DMS114 treated with DMSO at 0.1 percent for 48 hours (cell line): ENCODE measurements at regions not wholly inside any gene's neighbourhood (a gene's known extent, or its start where the extent isn't known, plus 50 kb on each side); places are given as distances from the start of the nearest gene placed in this dataset.
"Not testable (repeated sequence)": the region's sequence is repeated elsewhere in the genome, so short reads cannot be mapped to it uniquely, and the experiment has no call there.

Experiments used
- DNase-seq: peaks from one replicate; lab custom pipeline; 2025; ENCODE audit not compliant: unreplicated experiment; lab: John Stamatoyannopoulos, UW

GRCh38 chr2:126189527-126189926, 466.4 kb upstream of the GYPC start:
- DNase-seq = no peak

GRCh38 chr2:126200538-126200937, 455.4 kb upstream of the GYPC start:
- DNase-seq = no peak

GRCh38 chr2:126208266-126208665, 447.7 kb upstream of the GYPC start:
- no peak for DNase-seq

- DNase-seq = no peak
Observed at GRCh38 chr2:126212735-126213134, 443.2 kb upstream of the GYPC start.

GRCh38 chr2:126219081-126219480, 436.9 kb upstream of the GYPC start:
- DNase-seq = no peak

GRCh38 chr2:126220331-126220730, 435.6 kb upstream of the GYPC start:
- DNase-seq = no peak

- DNase-seq = no peak
Observed at GRCh38 chr2:126221506-126221905, 434.5 kb upstream of the GYPC start.

GRCh38 chr2:126222278-126222677, 433.7 kb upstream of the GYPC start:
- no peak for DNase-seq

- DNase-seq = no peak
Observed at GRCh38 chr2:126224776-126225175, 431.2 kb upstream of the GYPC start.

GRCh38 chr2:126227250-126227649, 428.7 kb upstream of the GYPC start:
- DNase-seq = no peak

- DNase-seq = no peak
Observed at GRCh38 chr2:126228531-126228930, 427.4 kb upstream of the GYPC start.

- DNase-seq = no peak
Observed at GRCh38 chr2:126238251-126238650, 417.7 kb upstream of the GYPC start.

GRCh38 chr2:126239320-126239955, 416.5 kb upstream of the GYPC start:
- no peak for DNase-seq

- no peak for DNase-seq
Observed at GRCh38 chr2:126241001-126241400, 415.0 kb upstream of the GYPC start.

GRCh38 chr2:126241411-126241810, 414.5 kb upstream of the GYPC start:
- no peak for DNase-seq

GRCh38 chr2:126244937-126245336, 411.0 kb upstream of the GYPC start:
- DNase-seq = no peak

- no peak for DNase-seq
Observed at GRCh38 chr2:126253669-126254068, 402.3 kb upstream of the GYPC start.

- DNase-seq = no peak
Observed at GRCh38 chr2:126264625-126265024, 391.3 kb upstream of the GYPC start.

- DNase-seq = no peak
Observed at GRCh38 chr2:126269911-126270310, 386.0 kb upstream of the GYPC start.

GRCh38 chr2:126270587-126270986, 385.4 kb upstream of the GYPC start:
- no peak for DNase-seq

GRCh38 chr2:126272401-126272800, 383.6 kb upstream of the GYPC start:
- no peak for DNase-seq

- DNase-seq = no peak
Observed at GRCh38 chr2:126275098-126275497, 380.9 kb upstream of the GYPC start.

GRCh38 chr2:126276268-126276667, 379.7 kb upstream of the GYPC start:
- not testable (repeated sequence) for DNase-seq
